IMR-90 (cell line): ENCODE measurements at regions not wholly inside any gene's neighbourhood (a gene's known extent, or its start where the extent isn't known, plus 50 kb on each side); places are given as distances from the start of the nearest gene placed in this dataset.

Experiments
- ATAC-seq: fragments of 200-7000 bp; cut with Tn5 transposase; 2 replicates; pipeline ENCODE4 v1.9.1; 2020; ENCODE audit warnings: low read depth, mild to moderate bottlenecking, moderate library complexity
- BruUV-seq: library from RNA; stranded (reverse); fragments of 400-500 nt; replicated peaks from 2 replicates; lab custom pipeline; 2021; lab: Mats Ljungman, UMichigan
- CTCF ChIA-PET: fragments of 300-600 bp; formaldehyde crosslinking; extraction: SDS; loops from one replicate; lab custom pipeline; 2021; ENCODE audit warnings: antibody characterized with exemption; lab: Yijun Ruan, JAX
- POLR2A ChIA-PET: fragments of 300-600 bp; sonication (Branson Sonifier 250); formaldehyde crosslinking; loops from one replicate; lab custom pipeline; 2022; ENCODE audit warnings: antibody characterized with exemption; ENCODE audit not compliant: unreplicated experiment; lab: Charles Lee
- DNase-seq: peaks from one replicate; pipeline ENCODE4 v3.0.0; 2013
- H2AFZ ChIP-seq: replicated peaks from 2 replicates; pipeline ENCODE3; 2013; ENCODE audit warnings: low read length, mild to moderate bottlenecking; ENCODE audit not compliant: poor library complexity
- H2AK5ac ChIP-seq: 2 replicates; pipeline ENCODE4 v1.6.1; 2013; ENCODE audit warnings: low read depth, low read length, inconsistent platforms
- H2AK9ac ChIP-seq: replicated peaks from 2 replicates; pipeline ENCODE3; 2013; ENCODE audit warnings: mild to moderate bottlenecking, low read depth, low read length, moderate library complexity; ENCODE audit not compliant: poor library complexity
- H2BK120ac ChIP-seq: 2 replicates; pipeline ENCODE4 v1.6.1; 2013; ENCODE audit warnings: low read depth, low read length, inconsistent platforms
- H2BK15ac ChIP-seq: 3 replicates; pipeline ENCODE4 v1.6.1; 2013; ENCODE audit warnings: low read depth, low read length, inconsistent platforms
- H2BK20ac ChIP-seq: 2 replicates; pipeline ENCODE4 v1.6.1; 2013; ENCODE audit warnings: low read depth, mild to moderate bottlenecking, inconsistent platforms, low read length, moderate library complexity
- H2BK5ac ChIP-seq: 2 replicates; pipeline ENCODE4 v1.6.1; 2013; ENCODE audit warnings: mild to moderate bottlenecking, low read depth, low read length, inconsistent platforms; ENCODE audit not compliant: poor library complexity, severe bottlenecking
- H3K14ac ChIP-seq: replicated peaks from 2 replicates; pipeline ENCODE4 v1.6.1; 2013; ENCODE audit warnings: low read depth, low read length, inconsistent platforms
- H3K18ac ChIP-seq: 2 replicates; pipeline ENCODE4 v1.6.1; 2013; ENCODE audit warnings: low read depth, low read length, control low read depth
- H3K23ac ChIP-seq: 2 replicates; pipeline ENCODE4 v1.6.1; 2013; ENCODE audit warnings: low read depth, low read length, inconsistent platforms
- H3K27ac ChIP-seq: 2 replicates; pipeline ENCODE4 v1.5.1; 2013; ENCODE audit warnings: mild to moderate bottlenecking, control low read depth, low read length; ENCODE audit not compliant: insufficient read depth
- H3K27me3 ChIP-seq: 2 replicates; pipeline ENCODE4 v1.6.1; 2013; ENCODE audit warnings: low read length; ENCODE audit not compliant: control insufficient read depth, insufficient read depth
- H3K36me3 ChIP-seq: 2 replicates; pipeline ENCODE4 v1.6.1; 2013; ENCODE audit warnings: low read length, mixed read lengths; ENCODE audit not compliant: control insufficient read depth, insufficient read depth
- H3K4ac ChIP-seq: 2 replicates; pipeline ENCODE4 v1.6.1; 2013; ENCODE audit warnings: low read depth, low read length, inconsistent platforms
- H3K4me1 ChIP-seq: 2 replicates; pipeline ENCODE4 v1.6.1; 2013; ENCODE audit warnings: low read length, mixed read lengths; ENCODE audit not compliant: control insufficient read depth, insufficient read depth
- H3K4me2 ChIP-seq: 2 replicates; pipeline ENCODE4 v1.6.1; 2013; ENCODE audit warnings: low read depth, mild to moderate bottlenecking, control low read depth, low read length, moderate library complexity
- H3K4me3 ChIP-seq: 2 replicates; pipeline ENCODE4 v1.5.1; 2013; ENCODE audit warnings: low read depth, mild to moderate bottlenecking, control low read depth, low read length, moderate library complexity; ENCODE audit not compliant: insufficient read depth
- H3K56ac ChIP-seq: 2 replicates; pipeline ENCODE4 v1.6.1; 2013; ENCODE audit warnings: low read length, inconsistent platforms; ENCODE audit not compliant: insufficient read depth; ENCODE audit errors: extremely low read depth
- H3K79me1 ChIP-seq, 2 experiments: 2 replicates each; pipeline ENCODE4 v1.6.1; 2013; ENCODE audit warnings: low read length in 2 of 2, inconsistent platforms in 1 of 2, low read depth in 1 of 2
- H3K9ac ChIP-seq: 2 replicates; pipeline ENCODE4 v1.6.1; 2013; ENCODE audit warnings: low read depth, low read length, control low read depth
- H3K9me1 ChIP-seq: 2 replicates; pipeline ENCODE4 v1.6.1; 2013; ENCODE audit warnings: low read length, inconsistent platforms; ENCODE audit not compliant: insufficient read depth
- H3K9me3 ChIP-seq: 2 replicates; pipeline ENCODE4 v1.6.1; 2013; ENCODE audit warnings: low read length; ENCODE audit not compliant: control insufficient read depth, insufficient read depth
- H4K20me1 ChIP-seq: 2 replicates; pipeline ENCODE4 v1.6.1; 2013; ENCODE audit warnings: low read length, inconsistent platforms; ENCODE audit not compliant: insufficient read depth
- H4K5ac ChIP-seq: 2 replicates; pipeline ENCODE4 v1.6.1; 2013; ENCODE audit warnings: mild to moderate bottlenecking, low read depth, low read length, control low read depth
- H4K8ac ChIP-seq, 2 experiments: 2 replicates each; pipeline ENCODE4 v1.6.1; 2013; ENCODE audit warnings: low read depth in 2 of 2, low read length in 2 of 2, control low read depth in 1 of 2, inconsistent platforms in 1 of 2
- H4K91ac ChIP-seq: 2 replicates; pipeline ENCODE4 v1.6.1; 2013; ENCODE audit warnings: low read depth, low read length, inconsistent platforms; ENCODE audit not compliant: insufficient read depth
- BHLHE40 ChIP-seq: fragments of 150-350 bp; IDR thresholded peaks from 2 replicates; pipeline ENCODE4 v1.6.1; 2016; ENCODE audit warnings: mild to moderate bottlenecking, low read depth, low read length
- CEBPB ChIP-seq: IDR thresholded peaks from 2 replicates; pipeline ENCODE4 v1.6.1; 2012; ENCODE audit warnings: low read depth, low read length, improper control_type of control experiment
- CHD1 ChIP-seq: IDR thresholded peaks from 2 replicates; pipeline ENCODE4 v1.6.1; 2012; ENCODE audit warnings: low read depth, low read length, improper control_type of control experiment
- CTCF ChIP-seq: conservative IDR thresholded peaks from 2 replicates; pipeline ENCODE4 v1.5.1; 2012; ENCODE audit warnings: mild to moderate bottlenecking, low read depth, low read length, improper control_type of control experiment
- ELK1 ChIP-seq: fragments of 150-350 bp; IDR thresholded peaks from 2 replicates; pipeline ENCODE4 v1.6.1; 2016; ENCODE audit warnings: low read depth, mild to moderate bottlenecking, low read length, moderate library complexity, borderline replicate concordance
- FOS ChIP-seq: fragments of 150-350 bp; IDR thresholded peaks from 2 replicates; pipeline ENCODE4 v1.6.1; 2016; ENCODE audit warnings: low read depth, low read length
- MAFK ChIP-seq: IDR thresholded peaks from 2 replicates; pipeline ENCODE4 v1.6.1; 2012; ENCODE audit warnings: low read depth, low read length, improper control_type of control experiment
- MAZ ChIP-seq: IDR thresholded peaks from 2 replicates; pipeline ENCODE4 v1.6.1; 2012; ENCODE audit warnings: low read depth, mild to moderate bottlenecking, low read length, improper control_type of control experiment, moderate library complexity, borderline replicate concordance
- MXI1 ChIP-seq: IDR thresholded peaks from 2 replicates; pipeline ENCODE4 v1.6.1; 2012; ENCODE audit warnings: low read depth, mild to moderate bottlenecking, low read length, moderate library complexity, borderline replicate concordance
- NFE2L2 ChIP-seq: fragments of 150-350 bp; IDR thresholded peaks from 2 replicates; pipeline ENCODE4 v1.6.1; 2016; ENCODE audit warnings: low read depth, mild to moderate bottlenecking, low read length
- POLR2A ChIP-seq: IDR thresholded peaks from 2 replicates; pipeline ENCODE4 v1.6.1; 2012; ENCODE audit warnings: mild to moderate bottlenecking, low read depth, low read length
- RCOR1 ChIP-seq: IDR thresholded peaks from 2 replicates; pipeline ENCODE4 v1.6.1; 2012; ENCODE audit warnings: mild to moderate bottlenecking, low read length, improper control_type of control experiment; ENCODE audit not compliant: insufficient replicate concordance
- RFX5 ChIP-seq: IDR thresholded peaks from 2 replicates; pipeline ENCODE4 v1.8.0; 2012; ENCODE audit warnings: low read depth, mild to moderate bottlenecking, low read length, moderate library complexity
- SMC3 ChIP-seq: fragments of 150-350 bp; IDR thresholded peaks from 2 replicates; pipeline ENCODE4 v1.6.1; 2016; ENCODE audit warnings: low read depth, mild to moderate bottlenecking, antibody characterized with exemption, low read length, moderate library complexity
- USF2 ChIP-seq: fragments of 150-350 bp; IDR thresholded peaks from 2 replicates; pipeline ENCODE4 v1.6.1; 2017; ENCODE audit warnings: mild to moderate bottlenecking, antibody characterized with exemption, low read length, low read depth
- WGBS, 2 experiments: methylation state at CpG; one replicate each; pipeline versions ENCODE4 v1.1.5 to v1.1.7; 2013; ENCODE audit warnings: missing lambda C conversion rate in 2 of 2; ENCODE audit not compliant: insufficient read length in 1 of 2; ENCODE audit errors: extremely low coverage in 2 of 2; 5-methylcytosine and 5-hydroxymethylcytosine counted together
- dilution Hi-C: fragments of 300-500 bp; cut with HindIII; formaldehyde crosslinking; loops from one replicate; pipeline ENCODE4 v1.14.3; 2018; ENCODE audit warnings: low sequenced_read_pairs; ENCODE audit not compliant: unreplicated experiment
- in situ Hi-C: fragments of 300-500 bp; cut with MboI; formaldehyde crosslinking; loops from 3 replicates; pipeline ENCODE4 v1.14.3; 2019; ENCODE audit warnings: low sequenced_read_pairs, inconsistent platforms, mixed read lengths
- intact Hi-C: fragments of 100-400 bp; cut with micrococcal nuclease; formaldehyde crosslinking; loops from 2 replicates; pipeline ENCODE4 v1.10.0; 2022

GRCh38 chr2:176747506-176747905 is 465.1 kb upstream of the HNRNPA3 start:
- Histone ChIP-seq H3K4me1 (no peaks in the 10 kb centered on the region), H2AFZ (no peak overlapping the region), H3K56ac (no peak overlapping the region), H3K79me1 (no peaks in the 10 kb centered on the region), H2BK5ac (no peak overlapping the region), H3K4me2 (no peak overlapping the region), H3K9me3 (no peaks in the 10 kb centered on the region), H3K9me1 (no peaks in the 10 kb centered on the region), H2AK5ac (no peak overlapping the region), H3K36me3 (no peaks in the 10 kb centered on the region), H2BK15ac (no peak overlapping the region), H4K20me1 (no peaks in the 10 kb centered on the region), H3K23ac (no peak overlapping the region), H4K5ac (no peak overlapping the region), H3K4ac (no peak overlapping the region), H2BK20ac (no peak overlapping the region), H3K4me3 (no peak overlapping the region), H3K18ac (no peak overlapping the region), H4K8ac (no peak overlapping the region), H3K14ac (no peak overlapping the region), H3K9ac (no peak overlapping the region), H4K91ac (no peak overlapping the region), H2AK9ac (no peak overlapping the region), H3K27me3 (no peaks in the 10 kb centered on the region), H2BK120ac (no peak overlapping the region), H3K27ac (no peak overlapping the region)
- intact Hi-C loops (no loop called here), dilution Hi-C loops (no loop called here), in situ Hi-C loops (no loop called here)
- DNase-seq (no peak), ATAC-seq (no peak)
- CTCF ChIA-PET = no interaction called here
- BruUV-seq = no TSS peak
- no CpG with 5 or more reads among the region's 4 CpGs for WGBS, 2 experiments
- no peak for TF ChIP-seq MAFK
- TF ChIP-seq NFE2L2 = no peak
- TF ChIP-seq MAZ = no peak
- TF ChIP-seq CTCF = no peak
- no peak for TF ChIP-seq POLR2A
- TF ChIP-seq RCOR1 = no peak
- TF ChIP-seq SMC3 = no peak
- no peak for TF ChIP-seq ELK1
- TF ChIP-seq USF2 = no peak
- TF ChIP-seq CHD1 = no peak
- TF ChIP-seq FOS = no peak
- no peak for TF ChIP-seq MXI1
- no peak for TF ChIP-seq BHLHE40
- TF ChIP-seq CEBPB = no peak
- TF ChIP-seq RFX5 = no peak
- POLR2A ChIA-PET = no interaction called here
